HepG2 (cell line): ENCODE measurements at regions not wholly inside any gene's neighbourhood (a gene's known extent, or its start where the extent isn't known, plus 50 kb on each side); places are given as distances from the start of the nearest gene placed in this dataset.

Experiments used
- FOSL1 ChIP-seq: sonication (generic); formaldehyde crosslinking; IDR thresholded peaks from 2 replicates; pipeline ENCODE4 v1.9.0; 2021; ENCODE audit warnings: missing genetic modification reagents, borderline replicate concordance
- KLF6 ChIP-seq: IDR thresholded peaks from 2 replicates; pipeline ENCODE4 v1.8.0; 2016; ENCODE audit warnings: missing biosample characterization, missing genetic modification reagents
- MATR3 ChIP-seq: sonication (generic); formaldehyde crosslinking; IDR thresholded peaks from 2 replicates; pipeline ENCODE4 v1.4.0; 2020; ENCODE audit warnings: missing genetic modification reagents
- MIER3 ChIP-seq: IDR thresholded peaks from 2 replicates; pipeline ENCODE4 v1.6.1; 2016; ENCODE audit warnings: missing compliant biosample characterization, borderline replicate concordance
- NBN ChIP-seq: fragments of 450-650 bp; conservative IDR thresholded peaks from 2 replicates; pipeline ENCODE4 v1.6.1; 2017
- PCBP2 ChIP-seq: fragments of 200-400 bp; formaldehyde crosslinking; optimal IDR thresholded peaks from 2 replicates; pipeline ENCODE3; 2018; ENCODE audit warnings: low read length, low read depth; ENCODE audit not compliant: poor library complexity, severe bottlenecking
- PLRG1 ChIP-seq: fragments of 450-650 bp; conservative IDR thresholded peaks from 2 replicates; pipeline ENCODE4 v1.6.1; 2016
- REXO4 ChIP-seq: sonication (generic); formaldehyde crosslinking; IDR thresholded peaks from 2 replicates; pipeline ENCODE4 v1.8.0; 2022; ENCODE audit warnings: missing genetic modification reagents, mild to moderate bottlenecking, borderline replicate concordance
- SMARCE1 ChIP-seq: fragments of 450-650 bp; IDR thresholded peaks from 2 replicates; pipeline ENCODE4 v1.6.1; 2017; ENCODE audit warnings: borderline replicate concordance
- SNAPC4 ChIP-seq: sonication (generic); formaldehyde crosslinking; IDR thresholded peaks from 2 replicates; pipeline ENCODE4 v1.4.0; 2020; ENCODE audit warnings: mild to moderate bottlenecking, missing genetic modification reagents
- SOX6 ChIP-seq, 2 experiments: fragments of 450-650 bp in 1 of 2; sonication (generic) in 1 of 2; formaldehyde crosslinking in 1 of 2; IDR thresholded peaks; 2 replicates each; pipeline versions ENCODE4 v1.4.0 to v1.6.1; 2017 to 2020; ENCODE audit warnings: antibody characterized with exemption in 1 of 2, mild to moderate bottlenecking in 1 of 2, missing genetic modification reagents in 1 of 2
- SRSF4 ChIP-seq: fragments of 200-400 bp; formaldehyde crosslinking; IDR thresholded peaks from one replicate; pipeline ENCODE4 v1.6.1; 2018; ENCODE audit warnings: mild to moderate bottlenecking, low read depth, low read length, moderate library complexity; ENCODE audit not compliant: poor library complexity, severe bottlenecking
- TOPORS ChIP-seq: sonication (generic); formaldehyde crosslinking; IDR thresholded peaks from 2 replicates; pipeline ENCODE4 v1.8.0; 2023; ENCODE audit warnings: mild to moderate bottlenecking, missing genetic modification reagents
- ZKSCAN5 ChIP-seq: sonication (generic); formaldehyde crosslinking; IDR thresholded peaks from 2 replicates; pipeline ENCODE4 v1.5.1; 2020; ENCODE audit warnings: mild to moderate bottlenecking, missing genetic modification reagents
- ZNF280B ChIP-seq: sonication (generic); formaldehyde crosslinking; IDR thresholded peaks from 2 replicates; pipeline ENCODE4 v1.5.0; 2020; ENCODE audit warnings: missing genetic modification reagents, mild to moderate bottlenecking, borderline replicate concordance
- ZNF317 ChIP-seq: sonication (generic); formaldehyde crosslinking; IDR thresholded peaks from 2 replicates; pipeline ENCODE4 v1.5.0; 2020; ENCODE audit warnings: mild to moderate bottlenecking, missing genetic modification reagents
- ZNF556 ChIP-seq: sonication (generic); formaldehyde crosslinking; IDR thresholded peaks from 2 replicates; pipeline ENCODE4 v1.4.0; 2020; ENCODE audit warnings: mild to moderate bottlenecking, missing genetic modification reagents, borderline replicate concordance
- ZNF615 ChIP-seq: sonication (generic); formaldehyde crosslinking; IDR thresholded peaks from 2 replicates; pipeline ENCODE4 v1.5.0; 2020; ENCODE audit warnings: mild to moderate bottlenecking, missing genetic modification reagents, borderline replicate concordance
- ZNF644 ChIP-seq: IDR thresholded peaks from 2 replicates; pipeline ENCODE4 v1.6.1; 2016; ENCODE audit warnings: low read depth
- ZNF674 ChIP-seq: sonication (generic); formaldehyde crosslinking; IDR thresholded peaks from 2 replicates; pipeline ENCODE4 v1.5.0; 2020; ENCODE audit warnings: low read depth, mild to moderate bottlenecking, missing genetic modification reagents
- ZNF678 ChIP-seq: sonication (generic); formaldehyde crosslinking; IDR thresholded peaks from 2 replicates; pipeline ENCODE4 v1.4.0; 2020; ENCODE audit warnings: mild to moderate bottlenecking, missing genetic modification reagents
- ZNF709 ChIP-seq: sonication (generic); formaldehyde crosslinking; IDR thresholded peaks from 2 replicates; pipeline ENCODE4 v1.5.0; 2020; ENCODE audit warnings: mild to moderate bottlenecking, missing genetic modification reagents
- TF ChIP-seq, protein P1 (sequence below): sonication (generic); formaldehyde crosslinking; IDR thresholded peaks from 2 replicates; pipeline ENCODE4 v1.5.0; 2020; ENCODE audit warnings: mild to moderate bottlenecking, missing genetic modification reagents, moderate library complexity
- TF ChIP-seq, protein P2 (sequence below): sonication (generic); formaldehyde crosslinking; IDR thresholded peaks from 2 replicates; pipeline ENCODE4 v1.5.0; 2020; ENCODE audit warnings: missing genetic modification reagents

- TF ChIP-seq REXO4 (CRISPR knock-in tag) (no peak), NBN (no peak), SMARCE1 (no peak), ZNF280B (no peak), TOPORS (no peak), SNAPC4 (no peak), ZNF317 (CRISPR knock-in tag) (no peak), MATR3 (no peak), ZNF644 (CRISPR knock-in tag) (0 out of 2 replicates have a peak, but pooled peaks have one; percentile 40), PCBP2 (no peak), KLF6 (CRISPR knock-in tag) (no peak), PLRG1 (no peak), SRSF4 (no peak), MIER3 (CRISPR knock-in tag) (no peak), ZNF556 (CRISPR knock-in tag) (no peak), ZNF678 (no peak), FOSL1 (CRISPR knock-in tag) (no peak), ZNF615 (CRISPR knock-in tag) (no peak), ZNF709 (CRISPR knock-in tag) (no peak), ZKSCAN5 (CRISPR knock-in tag) (no peak), SOX6 (IDR thresholded peaks at IDR 0.05) (no peak), SOX6 (CRISPR knock-in tag; IDR thresholded peaks at IDR 0.05) (peak; percentile 84), ZNF674 (CRISPR knock-in tag) (no peak)
- TF ChIP-seq, protein P1, sequence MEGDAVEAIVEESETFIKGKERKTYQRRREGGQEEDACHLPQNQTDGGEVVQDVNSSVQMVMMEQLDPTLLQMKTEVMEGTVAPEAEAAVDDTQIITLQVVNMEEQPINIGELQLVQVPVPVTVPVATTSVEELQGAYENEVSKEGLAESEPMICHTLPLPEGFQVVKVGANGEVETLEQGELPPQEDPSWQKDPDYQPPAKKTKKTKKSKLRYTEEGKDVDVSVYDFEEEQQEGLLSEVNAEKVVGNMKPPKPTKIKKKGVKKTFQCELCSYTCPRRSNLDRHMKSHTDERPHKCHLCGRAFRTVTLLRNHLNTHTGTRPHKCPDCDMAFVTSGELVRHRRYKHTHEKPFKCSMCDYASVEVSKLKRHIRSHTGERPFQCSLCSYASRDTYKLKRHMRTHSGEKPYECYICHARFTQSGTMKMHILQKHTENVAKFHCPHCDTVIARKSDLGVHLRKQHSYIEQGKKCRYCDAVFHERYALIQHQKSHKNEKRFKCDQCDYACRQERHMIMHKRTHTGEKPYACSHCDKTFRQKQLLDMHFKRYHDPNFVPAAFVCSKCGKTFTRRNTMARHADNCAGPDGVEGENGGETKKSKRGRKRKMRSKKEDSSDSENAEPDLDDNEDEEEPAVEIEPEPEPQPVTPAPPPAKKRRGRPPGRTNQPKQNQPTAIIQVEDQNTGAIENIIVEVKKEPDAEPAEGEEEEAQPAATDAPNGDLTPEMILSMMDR (CRISPR knock-in tag) = no peak
- TF ChIP-seq, protein P2, sequence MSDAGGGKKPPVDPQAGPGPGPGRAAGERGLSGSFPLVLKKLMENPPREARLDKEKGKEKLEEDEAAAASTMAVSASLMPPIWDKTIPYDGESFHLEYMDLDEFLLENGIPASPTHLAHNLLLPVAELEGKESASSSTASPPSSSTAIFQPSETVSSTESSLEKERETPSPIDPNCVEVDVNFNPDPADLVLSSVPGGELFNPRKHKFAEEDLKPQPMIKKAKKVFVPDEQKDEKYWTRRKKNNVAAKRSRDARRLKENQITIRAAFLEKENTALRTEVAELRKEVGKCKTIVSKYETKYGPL (CRISPR knock-in tag) = no peak
Observed at GRCh38 chr6:140912686-140913085, 1220.0 kb upstream of the GJE1 start (continued).
